ENCODE measurements at regions not wholly inside any gene's neighbourhood (a gene's known extent, or its start where the extent isn't known, plus 50 kb on each side); places are given as distances from the start of the nearest gene placed in this dataset.
"Not testable (repeated sequence)": the region's sequence is repeated elsewhere in the genome, so short reads cannot be mapped to it uniquely, and the experiment has no call there.

DNA sequence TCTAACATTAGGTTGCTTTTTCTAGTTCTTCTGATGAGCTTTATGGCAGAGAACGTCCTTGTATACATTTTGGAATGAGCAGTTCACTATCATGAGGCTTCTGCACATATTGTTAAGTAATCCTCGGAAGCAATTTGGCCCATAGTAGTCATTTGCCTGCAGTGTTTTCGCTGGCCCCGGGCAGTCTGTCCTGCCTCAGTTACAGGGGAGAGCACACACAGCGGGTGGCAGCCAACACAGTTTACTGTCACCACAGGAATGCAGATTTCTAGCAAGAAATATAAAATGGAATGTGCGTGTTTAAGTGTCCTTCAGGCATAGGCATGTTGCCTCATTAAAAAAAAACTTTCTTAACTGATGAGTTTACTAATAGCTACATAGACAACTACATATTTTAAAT, 71.5 kb upstream of the GJB6 start:
- Histone ChIP-seq H3K4me1 (replicated peaks in 1 of 2) (no peaks in the 10 kb centered on the region), H3K4me3 (no peak overlapping the region), H3K27ac (no peak overlapping the region)
- 0 to 100% (median 80%) methylated on average over 1 to 6 of the region's 6 CpGs; no CpG with 5 or more reads in 1 of the 10 experiments for WGBS, 10 experiments
- in situ Hi-C loops (cut with MboI; ENCODE audit: low pct_unique_long_range_greater_than_20kb in 2 of 9, low sequenced_read_pairs in 9 of 9, unreplicated experiment in 9 of 9) = no loop called here
- ATAC-seq (replicated peaks in 6 of 8) = no peak

DNA sequence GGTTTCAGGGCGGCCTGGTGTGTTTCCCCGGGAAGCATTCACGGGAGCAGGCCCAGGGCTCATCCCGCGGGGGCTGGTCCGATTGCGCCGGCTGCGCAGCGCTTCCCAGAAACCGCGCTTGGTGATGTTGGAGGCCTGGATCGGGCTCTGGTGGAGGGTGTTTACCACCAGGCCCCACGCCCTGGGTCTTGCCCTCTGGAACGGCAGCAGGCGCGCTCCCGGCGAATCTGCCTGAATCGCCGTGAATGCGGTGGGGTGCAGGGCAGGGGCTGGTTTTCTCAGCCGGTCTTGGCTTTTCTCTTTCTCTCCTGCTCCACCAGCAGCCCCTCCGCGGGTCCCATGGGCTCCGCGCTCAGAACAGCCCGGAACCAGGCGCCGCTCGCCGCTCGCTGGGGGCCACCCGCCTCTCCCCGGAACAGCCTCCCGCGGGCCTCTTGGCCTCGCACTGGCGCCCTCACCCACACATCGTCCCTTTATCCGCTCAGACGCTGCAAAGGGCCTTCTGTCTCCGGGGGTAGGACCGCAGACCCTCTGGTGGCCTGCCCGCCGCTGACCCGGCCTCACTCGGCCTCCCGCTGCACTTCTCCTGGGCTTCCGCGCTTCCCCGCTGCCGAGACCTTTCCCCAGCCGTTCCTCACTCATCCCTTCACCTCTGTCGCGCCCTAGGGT, 69.4 kb upstream of the GJB6 start:
- Histone ChIP-seq H3K4me3 (no peak overlapping the region), H3K4me1 (replicated peaks in 1 of 2) (no peaks in the 10 kb centered on the region), H3K27ac (no peak overlapping the region)
- ATAC-seq (replicated peaks in 6 of 8) = peak in 3 of 8 experiments; percentile 39 to 60 (median 54)
- in situ Hi-C loops (cut with MboI; ENCODE audit: low pct_unique_long_range_greater_than_20kb in 2 of 9, low sequenced_read_pairs in 9 of 9, unreplicated experiment in 9 of 9) = no loop called here
- WGBS, 10 experiments = 3 to 83% (median 50%) methylated on average over 2 to 7 of the region's 56 CpGs; no CpG with 5 or more reads in 5 of the 10 experiments

DNA sequence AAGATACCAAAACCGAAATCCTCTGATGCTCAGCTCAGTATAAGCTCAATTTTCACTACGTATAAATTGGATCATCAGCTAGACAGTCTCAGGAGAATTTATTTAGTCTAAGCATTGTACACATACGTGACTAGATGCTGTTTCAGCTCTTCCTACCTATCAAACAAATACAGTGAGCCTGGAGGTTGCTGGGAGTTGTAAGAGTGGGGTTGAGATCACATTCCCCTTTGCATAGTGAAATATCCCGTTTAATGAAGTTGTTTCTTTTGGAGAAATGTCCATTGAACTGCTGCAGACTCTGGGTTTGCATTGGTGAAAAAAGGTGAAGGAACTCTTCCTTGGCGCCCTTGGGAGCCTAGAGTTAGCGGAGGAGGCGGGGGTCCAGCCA, 68.9 kb upstream of the GJB6 start:
- no peak for ATAC-seq (replicated peaks in 6 of 8)
- in situ Hi-C loops (cut with MboI; ENCODE audit: low pct_unique_long_range_greater_than_20kb in 2 of 9, low sequenced_read_pairs in 9 of 9, unreplicated experiment in 9 of 9) = no loop called here
- Histone ChIP-seq H3K4me1 (replicated peaks in 1 of 2) (no peaks in the 10 kb centered on the region), H3K27ac (no peak overlapping the region), H3K4me3 (no peak overlapping the region)
- WGBS, 10 experiments = 35 to 90% (median 78%) methylated on average over 1 to 7 of the region's 7 CpGs

DNA sequence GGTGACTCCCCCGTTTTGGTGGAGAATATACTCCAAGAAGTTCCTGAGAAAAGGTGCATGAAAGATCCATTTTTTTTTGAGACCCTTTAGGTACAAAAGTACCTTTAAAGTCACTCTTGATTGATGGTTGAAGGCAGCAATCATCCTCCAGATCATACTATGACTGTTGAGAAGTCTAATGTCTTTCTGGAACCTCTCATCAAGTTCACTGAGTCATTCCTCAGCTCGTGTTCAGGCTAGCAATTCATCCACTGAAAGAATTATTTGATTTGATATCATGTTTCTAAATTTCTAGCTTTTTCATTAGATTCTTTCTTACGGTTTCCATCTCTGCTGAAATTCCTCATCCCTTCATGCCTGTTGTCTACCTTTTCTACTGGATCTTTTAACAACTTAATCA, 65.1 kb upstream of the GJB6 start:
- H3K27ac ChIP-seq = no peak overlapping the region
- no peak overlapping the region for H3K4me3 ChIP-seq
- ATAC-seq (replicated peaks in 6 of 8) = no peak
- in situ Hi-C loops (cut with MboI; ENCODE audit: low pct_unique_long_range_greater_than_20kb in 2 of 9, low sequenced_read_pairs in 9 of 9, unreplicated experiment in 9 of 9) = no loop called here
- H3K4me1 ChIP-seq (replicated peaks in 1 of 2) = no peaks in the 10 kb centered on the region
- WGBS, 10 experiments = 17 to 69% (median 50%) methylated on average over 1 to 3 of the region's 3 CpGs; no CpG with 5 or more reads in 1 of the 10 experiments

DNA sequence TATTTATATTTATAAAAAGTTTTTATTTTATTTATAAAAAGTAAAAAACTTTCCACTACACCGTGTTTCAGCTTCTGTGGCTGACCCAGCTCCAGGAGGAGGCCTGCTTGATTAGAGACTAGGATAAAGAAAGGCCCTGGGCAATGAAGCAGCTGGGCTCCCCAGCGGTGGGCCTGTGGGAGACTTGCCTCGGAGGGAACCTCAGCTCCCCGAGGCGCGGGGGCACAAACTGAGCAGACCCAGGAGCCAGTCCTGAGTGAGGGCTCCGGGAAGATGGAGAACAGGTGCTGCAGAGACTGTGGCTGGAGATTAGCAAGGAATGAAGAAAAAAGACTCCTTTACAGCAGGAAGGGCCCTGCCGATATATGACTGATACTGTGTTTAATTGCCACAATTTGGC, 63.8 kb upstream of the GJB6 start:
- Histone ChIP-seq H3K4me3 (no peak overlapping the region), H3K27ac (no peak overlapping the region), H3K4me1 (replicated peaks in 1 of 2) (no peaks in the 10 kb centered on the region)
- 18 to 93% (median 75%) methylated on average over 1 to 8 of the region's 8 CpGs; no CpG with 5 or more reads in 1 of the 10 experiments for WGBS, 10 experiments
- in situ Hi-C loops (cut with MboI; ENCODE audit: low pct_unique_long_range_greater_than_20kb in 2 of 9, low sequenced_read_pairs in 9 of 9, unreplicated experiment in 9 of 9) = no loop called here
- ATAC-seq (replicated peaks in 6 of 8) = no peak

DNA sequence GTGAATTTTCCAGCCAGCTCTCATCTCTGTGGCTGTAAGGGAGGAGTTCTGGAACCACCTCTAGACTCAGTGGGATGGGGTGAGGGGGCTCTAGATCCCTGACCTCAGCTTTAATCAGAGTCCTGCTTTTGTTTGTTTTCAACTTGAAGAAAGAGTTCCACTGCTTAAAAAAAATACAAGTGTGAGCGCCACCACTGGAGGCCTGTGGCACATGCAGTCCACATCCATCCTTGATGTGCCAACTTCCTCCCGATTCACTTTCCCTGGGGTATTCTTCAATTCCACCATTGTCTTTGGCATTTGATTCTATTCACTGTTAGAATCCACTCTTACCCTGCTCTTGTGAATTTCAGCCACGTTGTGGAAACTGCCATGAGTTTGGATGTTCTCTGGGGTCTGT, 62.4 kb upstream of the GJB6 start:
- 0 to 63% (median 44%) methylated on average over 1 to 3 of the region's 3 CpGs; no CpG with 5 or more reads in 3 of the 10 experiments for WGBS, 10 experiments
- H3K4me1 ChIP-seq (replicated peaks in 1 of 2) = no peaks in the 10 kb centered on the region
- in situ Hi-C loops (cut with MboI; ENCODE audit: low pct_unique_long_range_greater_than_20kb in 2 of 9, low sequenced_read_pairs in 9 of 9, unreplicated experiment in 9 of 9) = no loop called here
- ATAC-seq (replicated peaks in 6 of 8) = no peak
- no peak overlapping the region for H3K27ac ChIP-seq
- no peak overlapping the region for H3K4me3 ChIP-seq

DNA sequence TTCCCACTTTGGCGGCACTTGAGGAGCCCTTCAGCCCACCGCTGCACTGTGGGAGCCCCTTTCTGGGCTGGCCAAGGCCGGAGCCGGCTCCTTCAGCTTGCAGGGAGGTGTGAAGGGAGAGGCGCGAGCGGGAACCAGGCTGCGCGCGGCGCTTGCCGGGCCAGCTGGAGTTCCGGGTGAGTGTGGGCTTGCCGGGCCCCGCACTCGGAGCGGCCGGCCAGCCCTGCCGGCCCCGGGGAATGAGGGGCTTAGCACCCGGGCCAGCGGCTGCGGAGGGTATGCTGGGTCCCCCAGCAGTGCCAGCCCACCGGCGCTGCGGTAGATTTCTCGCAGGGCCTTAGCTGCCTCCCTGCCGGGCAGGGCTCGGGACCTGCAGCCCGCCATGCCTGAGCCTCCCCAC, 60.2 kb upstream of the GJB6 start:
- H3K4me3 ChIP-seq; H3K4me1 ChIP-seq (replicated peaks in 1 of 2); H3K27ac ChIP-seq; in situ Hi-C loops (cut with MboI; ENCODE audit: low pct_unique_long_range_greater_than_20kb in 2 of 9, low sequenced_read_pairs in 9 of 9, unreplicated experiment in 9 of 9); ATAC-seq (replicated peaks in 6 of 8): not testable (repeated sequence)
- WGBS, 10 experiments = 90 to 100% (median 100%) methylated on average over 1 to 4 of the region's 30 CpGs; no CpG with 5 or more reads in 7 of the 10 experiments

DNA sequence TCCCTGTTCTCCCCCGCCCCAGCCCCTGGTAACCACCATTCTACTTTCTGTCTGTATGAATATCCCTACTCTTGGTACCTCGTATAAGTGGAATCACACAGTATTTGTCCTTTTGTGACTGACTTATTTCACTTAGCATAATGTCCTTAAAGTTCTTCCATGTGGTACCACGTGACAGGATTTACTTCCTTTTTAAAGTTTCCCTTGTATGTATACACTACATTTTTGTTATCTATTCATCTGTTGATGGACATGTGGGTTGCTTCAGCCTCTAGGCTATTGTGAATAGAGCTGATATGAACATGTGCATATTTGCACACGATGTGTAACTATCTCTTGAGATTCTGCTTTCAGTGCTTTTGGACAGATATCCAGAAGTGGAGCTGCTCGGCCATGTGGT, 59.6 kb upstream of the GJB6 start:
- no peaks in the 10 kb centered on the region for H3K4me1 ChIP-seq (replicated peaks in 1 of 2)
- no peak for ATAC-seq (replicated peaks in 6 of 8)
- no peak overlapping the region for H3K4me3 ChIP-seq
- WGBS, 10 experiments = 38 to 94% (median 64%) methylated on average over 2 to 4 of the region's 5 CpGs; no CpG with 5 or more reads in 2 of the 10 experiments
- no peak overlapping the region for H3K27ac ChIP-seq
- in situ Hi-C loops (cut with MboI; ENCODE audit: low pct_unique_long_range_greater_than_20kb in 2 of 9, low sequenced_read_pairs in 9 of 9, unreplicated experiment in 9 of 9) = no loop called here

DNA sequence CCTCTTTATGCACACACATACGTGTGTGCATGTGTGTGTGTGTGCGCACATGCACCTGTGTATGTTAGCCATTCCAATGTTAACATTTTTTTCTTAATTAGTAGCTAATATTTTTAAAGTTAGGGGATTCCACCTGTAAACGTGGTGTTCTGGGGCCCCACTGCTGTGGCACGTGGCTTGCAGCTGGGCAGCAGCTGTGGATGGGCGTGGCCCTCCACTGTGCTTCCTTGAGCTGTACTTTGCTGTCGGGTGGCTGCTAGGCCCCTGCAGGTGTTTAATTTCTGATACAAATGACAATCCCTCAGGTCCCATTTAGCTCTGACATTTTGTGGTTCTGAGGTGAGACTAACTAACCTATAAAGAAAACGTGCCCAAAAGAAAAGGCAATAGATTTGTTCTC, 58.9 kb upstream of the GJB6 start:
- no peak overlapping the region for H3K4me3 ChIP-seq
- in situ Hi-C loops (cut with MboI; ENCODE audit: low pct_unique_long_range_greater_than_20kb in 2 of 9, low sequenced_read_pairs in 9 of 9, unreplicated experiment in 9 of 9) = no loop called here
- no peak overlapping the region for H3K27ac ChIP-seq
- WGBS, 10 experiments = 33 to 87% (median 67%) methylated on average over 1 to 5 of the region's 7 CpGs; no CpG with 5 or more reads in 1 of the 10 experiments
- ATAC-seq (replicated peaks in 6 of 8) = peak in 3 of 8 experiments; percentile 71 to 85 (median 74)
- H3K4me1 ChIP-seq (replicated peaks in 1 of 2) = no peaks in the 10 kb centered on the region

DNA sequence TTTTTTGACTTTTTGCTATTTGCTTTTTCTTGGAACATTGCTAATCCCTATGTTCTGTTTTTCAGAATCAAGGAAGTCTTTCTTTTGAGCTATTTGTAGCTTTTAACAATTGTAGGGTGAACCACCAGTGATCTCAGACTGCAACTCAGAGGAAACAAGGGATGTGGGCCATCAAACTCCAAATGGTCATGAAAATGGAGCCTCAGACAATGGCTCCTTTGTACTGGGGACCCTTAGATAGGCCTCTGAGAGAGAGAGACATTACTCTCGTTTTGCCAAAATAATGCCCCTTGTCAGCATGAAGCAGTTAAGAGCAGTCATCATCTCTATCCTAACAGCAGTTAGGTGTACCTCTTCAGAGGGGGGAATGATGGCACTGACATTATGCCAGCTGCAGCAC, 56.4 kb upstream of the GJB6 start:
- in situ Hi-C loops (cut with MboI; ENCODE audit: low pct_unique_long_range_greater_than_20kb in 2 of 9, low sequenced_read_pairs in 9 of 9, unreplicated experiment in 9 of 9) = no loop called here
- 0 to 40% (median 13%) methylated on average over 1 of the region's 1 CpG; no CpG with 5 or more reads in 5 of the 10 experiments for WGBS, 10 experiments
- Histone ChIP-seq H3K27ac (no peak overlapping the region), H3K4me1 (replicated peaks in 1 of 2) (no peaks in the 10 kb centered on the region), H3K4me3 (no peak overlapping the region)
- ATAC-seq (replicated peaks in 6 of 8) = no peak

DNA sequence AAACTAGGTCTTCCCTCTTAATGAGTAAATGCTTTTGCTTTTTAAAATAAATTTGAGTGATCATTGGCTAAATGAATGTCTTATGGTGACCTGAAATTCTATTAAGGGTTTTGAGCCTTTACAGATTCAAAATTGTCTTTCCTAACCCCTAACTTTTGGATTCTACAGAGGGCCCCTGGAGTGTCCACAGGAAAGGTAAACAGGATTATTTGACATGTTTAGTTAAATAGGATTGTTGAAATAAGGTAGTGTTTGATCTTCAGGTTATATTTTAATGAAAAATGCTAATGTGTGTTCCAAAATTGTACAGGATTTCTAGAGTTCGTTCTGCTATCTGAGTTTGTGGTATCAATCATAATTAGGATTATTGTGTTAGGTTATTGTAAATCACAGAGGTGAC, 55.9 kb upstream of the GJB6 start:
- 0 to 100% (median 73%) methylated on average over 1 of the region's 1 CpG for WGBS, 10 experiments
- no peaks in the 10 kb centered on the region for H3K4me1 ChIP-seq (replicated peaks in 1 of 2)
- H3K27ac ChIP-seq = no peak overlapping the region
- in situ Hi-C loops (cut with MboI; ENCODE audit: low pct_unique_long_range_greater_than_20kb in 2 of 9, low sequenced_read_pairs in 9 of 9, unreplicated experiment in 9 of 9) = no loop called here
- no peak for ATAC-seq (replicated peaks in 6 of 8)
- H3K4me3 ChIP-seq = no peak overlapping the region

DNA sequence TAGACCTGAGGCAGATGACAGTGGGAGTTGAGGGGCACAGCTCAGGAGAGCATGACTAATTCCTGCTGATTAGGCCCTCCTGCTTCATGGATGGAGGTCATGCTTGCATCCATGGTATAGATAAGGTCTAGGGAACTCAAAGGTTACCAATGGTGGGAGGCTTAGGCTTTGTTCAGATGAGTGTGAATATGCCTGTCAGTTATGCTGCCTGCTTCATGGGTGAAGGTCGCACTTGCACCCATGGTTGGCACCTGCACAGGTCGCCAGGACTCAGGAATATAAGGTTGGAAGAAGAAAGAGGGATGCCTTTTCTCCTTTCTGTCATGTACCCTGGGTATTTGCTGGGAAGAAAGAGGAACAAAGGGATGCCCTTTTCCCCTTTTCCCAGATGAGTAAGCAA, 53.4 kb upstream of the GJB6 start:
- no peak for ATAC-seq (replicated peaks in 6 of 8)
- no peak overlapping the region for H3K27ac ChIP-seq
- no peak overlapping the region for H3K4me3 ChIP-seq
- H3K4me1 ChIP-seq (replicated peaks in 1 of 2) = no peaks in the 10 kb centered on the region
- in situ Hi-C loops (cut with MboI; ENCODE audit: low pct_unique_long_range_greater_than_20kb in 2 of 9, low sequenced_read_pairs in 9 of 9, unreplicated experiment in 9 of 9) = no loop called here
- 8 to 80% (median 63%) methylated on average over 2 of the region's 2 CpGs; no CpG with 5 or more reads in 6 of the 10 experiments for WGBS, 10 experiments

Measured in motor neuron (in vitro differentiated cells).